GM21367 (cell line): ENCODE measurements at regions not wholly inside any gene's neighbourhood (a gene's known extent, or its start where the extent isn't known, plus 50 kb on each side); places are given as distances from the start of the nearest gene placed in this dataset.

Experiments
- ATAC-seq: cut with Tn5 transposase; IDR thresholded peaks from one replicate; pipeline ENCODE4 v1.9.1; 2021; ENCODE audit not compliant: unreplicated experiment

- no peak for ATAC-seq
Measured at GRCh38 chr2:122100346-122100745, 344.9 kb downstream of the TSN start.

GRCh38 chr2:122100756-122101155 lies 345.3 kb downstream of the TSN start:
- ATAC-seq, result no peak

- ATAC-seq, result no peak
Measured at GRCh38 chr2:122101319-122101718, 345.9 kb downstream of the TSN start.

GRCh38 chr2:122105171-122105876 lies 349.9 kb downstream of the TSN start:
- ATAC-seq, result no peak

GRCh38 chr2:122105877-122106206 lies 350.4 kb downstream of the TSN start:
- no peak for ATAC-seq

GRCh38 chr2:122108186-122108585 lies 352.7 kb downstream of the TSN start:
- no peak for ATAC-seq

- no peak for ATAC-seq
Measured at GRCh38 chr2:122112216-122113005, 357.0 kb downstream of the TSN start.

- ATAC-seq, result no peak
Measured at GRCh38 chr2:122114421-122114820, 359.0 kb downstream of the TSN start.

GRCh38 chr2:122117371-122117770 lies 361.9 kb downstream of the TSN start:
- no peak for ATAC-seq

- ATAC-seq, result no peak
Measured at GRCh38 chr2:122129399-122129798, 373.9 kb downstream of the TSN start.

GRCh38 chr2:122132147-122132691 lies 376.8 kb downstream of the TSN start:
- no peak for ATAC-seq

GRCh38 chr2:122135021-122135937 lies 379.8 kb downstream of the TSN start:
- no peak for ATAC-seq

- ATAC-seq, result no peak
Measured at GRCh38 chr2:122136056-122136455, 380.6 kb downstream of the TSN start.

- ATAC-seq, result no peak
Measured at GRCh38 chr2:122138561-122138960, 383.1 kb downstream of the TSN start.

- no peak for ATAC-seq
Measured at GRCh38 chr2:122139739-122140420, 384.4 kb downstream of the TSN start.

- ATAC-seq, result no peak
Measured at GRCh38 chr2:122144884-122145283, 389.4 kb downstream of the TSN start.

- ATAC-seq, result no peak
Measured at GRCh38 chr2:122145856-122146255, 390.4 kb downstream of the TSN start.

- ATAC-seq, result no peak
Measured at GRCh38 chr2:122148128-122148767, 392.8 kb downstream of the TSN start.

GRCh38 chr2:122150524-122151280 lies 395.3 kb downstream of the TSN start:
- no peak for ATAC-seq
